Muscle of back (tissue), 3 donors: ENCODE measurements at regions not wholly inside any gene's neighbourhood (a gene's known extent, or its start where the extent isn't known, plus 50 kb on each side); places are given as distances from the start of the nearest gene placed in this dataset.

ENCODE experiments used
- DNase-seq, 3 donors: peaks; one replicate each; pipeline versions ENCODE4 v3.0.0 to v3.0.0-alpha.2; 2013

DNA sequence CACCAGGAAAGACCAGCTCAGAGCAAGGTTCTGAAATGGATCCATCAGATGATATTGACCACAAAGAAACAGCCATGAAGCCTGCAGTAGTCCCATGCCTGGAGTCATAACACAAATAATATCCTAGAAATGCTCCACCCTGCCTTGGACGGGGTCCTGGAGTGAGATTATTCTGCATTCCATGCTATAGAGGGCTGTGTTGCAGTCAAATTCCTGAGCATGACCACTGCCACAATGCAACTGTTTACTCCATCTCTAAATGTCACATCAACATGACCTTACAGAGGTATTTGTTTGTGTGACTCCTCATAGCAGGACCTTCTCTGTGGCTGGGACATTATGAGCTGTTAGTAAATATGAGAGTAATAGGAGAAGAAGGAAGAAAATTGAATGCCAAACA, 257.5 kb upstream of the TCF21 start:
- DNase-seq: peak in 1 of 3 donors; percentile 28

DNA sequence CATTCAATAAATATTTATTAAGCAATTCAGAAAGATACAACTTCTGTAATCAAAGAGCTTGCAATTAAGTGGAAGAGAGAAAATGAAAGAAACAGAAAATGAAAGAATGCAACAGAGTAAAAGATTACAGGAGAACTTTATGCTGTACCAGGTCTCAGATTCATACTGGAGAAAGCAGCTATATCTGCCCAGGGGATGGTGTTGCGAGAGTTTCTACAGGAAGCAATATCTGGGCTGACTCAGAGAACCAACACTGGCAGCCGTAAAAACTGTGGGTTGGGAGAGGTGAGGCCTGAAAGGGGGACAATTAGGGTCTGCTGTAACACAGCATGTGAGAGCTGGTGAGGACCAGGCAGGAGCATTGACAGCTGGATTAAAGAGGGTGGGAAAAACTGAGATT, 256.7 kb upstream of the TCF21 start:
- no peak for DNase-seq

DNA sequence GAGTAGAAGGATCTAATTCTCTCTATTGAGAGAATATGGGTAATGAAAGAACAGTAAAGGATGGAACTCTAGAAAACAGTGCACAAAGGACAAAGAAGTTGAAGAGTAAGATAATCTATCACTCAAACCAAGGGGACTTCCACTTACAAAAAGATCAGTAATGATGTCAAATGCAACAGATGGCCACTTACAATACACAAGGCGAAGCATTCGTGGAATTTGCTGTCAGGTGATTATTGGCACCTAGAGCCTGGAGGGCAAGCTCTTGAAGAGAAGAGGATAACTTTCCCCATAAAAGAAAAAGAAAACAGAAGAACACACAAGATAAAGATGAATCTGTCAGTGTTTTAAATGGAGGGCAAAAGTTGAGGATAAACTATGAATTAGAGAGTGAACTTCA, 256.0 kb upstream of the TCF21 start:
- DNase-seq: no peak

DNA sequence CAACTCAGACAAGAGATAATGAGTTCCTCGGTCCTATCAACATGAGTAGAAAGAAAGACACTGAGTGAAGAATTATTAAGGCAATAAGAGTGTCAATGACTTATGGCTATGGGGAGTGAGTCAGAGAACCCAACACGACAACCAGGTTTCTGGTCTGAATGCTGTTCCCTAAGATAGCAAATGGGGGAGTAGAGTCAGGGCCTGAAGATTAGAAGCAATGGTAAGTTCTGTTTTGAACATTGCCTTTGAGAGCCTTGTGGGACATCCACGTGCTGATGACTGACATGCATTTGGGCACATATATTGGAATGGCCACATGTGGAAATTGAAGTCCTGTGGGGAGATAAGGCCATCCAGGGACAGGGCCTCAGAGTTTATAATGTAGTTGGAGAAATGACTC, 254.4 kb upstream of the TCF21 start:
- DNase-seq: no peak

DNA sequence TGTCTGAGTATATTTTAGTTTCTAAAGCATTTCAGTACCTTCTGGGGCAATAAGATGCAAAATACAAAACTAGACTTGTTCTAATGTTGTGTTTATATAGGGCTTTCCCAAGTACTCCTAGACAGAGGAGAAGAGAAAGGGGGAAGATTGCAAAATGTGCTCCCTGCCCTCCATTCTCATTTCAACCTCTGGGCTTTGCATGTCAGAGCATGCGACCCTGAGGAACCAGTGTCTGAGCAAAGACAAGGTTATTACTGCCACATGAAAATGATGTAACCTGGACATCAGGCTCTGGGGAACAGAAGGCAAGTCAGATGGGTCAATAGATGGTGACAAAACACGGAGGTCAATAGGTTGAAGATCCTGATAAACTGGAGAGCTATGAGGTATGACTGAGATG, 253.5 kb upstream of the TCF21 start:
- no peak for DNase-seq

DNA sequence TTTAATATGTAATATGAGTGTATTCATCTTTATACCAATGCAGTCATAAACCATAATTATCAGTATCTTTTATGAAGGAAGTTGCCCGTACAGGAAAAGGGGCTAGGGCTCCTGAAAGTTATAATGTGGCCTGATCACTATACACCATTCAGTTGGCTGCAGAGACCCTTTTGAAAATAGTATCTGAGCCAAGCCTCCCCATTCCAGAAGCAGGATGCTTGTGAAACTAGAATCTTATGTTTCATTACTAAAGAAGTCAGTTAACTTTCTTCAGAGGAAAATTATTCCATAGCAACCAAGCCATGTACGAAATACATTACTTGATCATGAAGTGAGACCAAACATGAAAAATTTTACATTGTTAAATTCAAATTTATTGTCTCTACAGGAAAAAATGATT, 251.5 kb upstream of the TCF21 start:
- DNase-seq: peak in 1 of 3 donors; percentile 30

DNA sequence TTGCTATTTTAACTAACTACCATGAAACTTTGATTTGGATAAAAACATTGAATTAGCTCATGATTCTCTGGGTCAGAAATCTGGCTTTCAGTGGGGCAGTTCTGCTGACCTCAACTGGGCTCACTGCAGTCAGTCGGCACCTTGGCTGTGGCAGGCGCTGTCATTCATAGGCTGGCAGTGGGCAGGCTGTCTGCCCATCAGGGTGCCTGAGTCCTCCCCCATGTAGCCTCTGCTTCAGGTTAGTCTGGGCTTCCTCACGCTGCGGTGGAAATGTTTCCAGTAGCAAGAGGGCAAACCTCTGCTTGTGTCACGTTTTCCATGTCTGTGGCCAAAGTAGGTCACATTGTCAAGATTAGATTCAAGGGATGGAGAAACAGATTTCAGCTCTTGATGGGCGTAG, 251.0 kb upstream of the TCF21 start:
- peak in 1 of 3 donors; percentile 16 for DNase-seq

DNA sequence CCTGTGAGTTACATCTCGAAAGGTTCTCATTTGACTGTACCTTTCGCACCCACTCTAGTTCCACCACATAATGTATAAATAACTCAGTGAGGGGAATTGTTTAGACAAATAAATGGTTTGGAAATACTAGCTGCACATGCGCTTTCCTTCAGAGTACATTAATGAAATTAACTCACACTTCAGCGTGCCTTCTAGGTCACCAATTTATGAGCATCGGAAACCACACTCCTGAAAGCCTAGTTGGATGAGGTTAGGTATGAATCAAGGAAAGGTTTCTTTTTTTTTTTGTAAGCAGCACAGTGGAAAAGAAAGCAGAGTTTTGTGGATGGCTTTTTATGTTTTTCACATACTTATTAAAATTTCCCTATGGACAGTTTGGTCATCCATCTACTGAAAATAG, 247.8 kb upstream of the TCF21 start:
- no peak for DNase-seq

DNA sequence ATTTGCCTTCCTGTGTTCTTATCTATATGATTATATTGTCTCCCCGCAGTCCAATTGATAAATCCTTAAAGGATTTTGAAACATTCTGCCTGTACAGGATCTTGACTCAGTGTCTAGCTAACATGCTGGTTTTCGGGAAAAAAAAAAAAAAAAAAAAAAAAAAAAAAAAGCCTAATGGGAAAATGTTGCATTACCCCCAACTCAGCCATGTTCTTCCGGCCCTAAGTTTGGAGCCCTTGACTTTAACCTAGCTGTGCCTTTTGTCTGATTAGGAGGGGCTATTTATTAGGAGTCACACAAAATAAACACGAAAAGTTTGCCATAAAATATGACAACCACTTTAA, 244.4 kb upstream of the TCF21 start:
- DNase-seq: no peak

DNA sequence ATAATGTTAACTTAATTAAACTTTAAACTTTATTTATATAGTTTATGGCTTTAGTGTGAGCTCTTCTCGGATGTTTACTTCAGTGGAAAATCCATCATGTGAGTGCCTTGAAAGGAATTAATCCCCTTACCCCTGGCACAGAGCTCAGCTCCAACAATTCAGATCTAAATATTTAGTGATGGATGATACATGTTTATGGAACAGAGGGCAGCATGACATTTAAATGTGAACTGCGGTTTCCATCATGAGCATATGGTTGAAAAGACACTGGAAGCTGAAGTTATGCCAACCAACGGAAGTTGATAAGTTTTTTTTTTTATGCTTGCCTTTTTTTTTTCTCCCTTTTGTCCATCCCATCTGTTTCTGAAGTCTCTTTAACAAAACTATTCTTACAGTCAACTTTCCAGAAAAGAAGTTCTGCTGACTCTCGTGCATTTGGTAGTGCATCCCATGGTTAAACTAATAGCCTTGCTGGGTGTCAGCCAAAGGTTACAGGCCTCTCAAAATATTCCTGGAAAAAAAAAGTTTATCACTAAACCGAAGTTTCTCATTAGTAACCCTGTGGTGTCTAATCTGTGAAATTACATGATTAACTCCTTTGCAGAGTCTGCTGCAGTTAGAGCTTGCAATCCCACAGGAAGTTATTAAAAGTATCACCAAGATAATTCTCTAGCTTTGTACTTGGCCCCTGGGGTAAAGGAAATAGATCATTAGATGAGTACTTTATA, 243.9 kb upstream of the TCF21 start:
- peak; percentile 70 to 84 (median 72) for DNase-seq

DNA sequence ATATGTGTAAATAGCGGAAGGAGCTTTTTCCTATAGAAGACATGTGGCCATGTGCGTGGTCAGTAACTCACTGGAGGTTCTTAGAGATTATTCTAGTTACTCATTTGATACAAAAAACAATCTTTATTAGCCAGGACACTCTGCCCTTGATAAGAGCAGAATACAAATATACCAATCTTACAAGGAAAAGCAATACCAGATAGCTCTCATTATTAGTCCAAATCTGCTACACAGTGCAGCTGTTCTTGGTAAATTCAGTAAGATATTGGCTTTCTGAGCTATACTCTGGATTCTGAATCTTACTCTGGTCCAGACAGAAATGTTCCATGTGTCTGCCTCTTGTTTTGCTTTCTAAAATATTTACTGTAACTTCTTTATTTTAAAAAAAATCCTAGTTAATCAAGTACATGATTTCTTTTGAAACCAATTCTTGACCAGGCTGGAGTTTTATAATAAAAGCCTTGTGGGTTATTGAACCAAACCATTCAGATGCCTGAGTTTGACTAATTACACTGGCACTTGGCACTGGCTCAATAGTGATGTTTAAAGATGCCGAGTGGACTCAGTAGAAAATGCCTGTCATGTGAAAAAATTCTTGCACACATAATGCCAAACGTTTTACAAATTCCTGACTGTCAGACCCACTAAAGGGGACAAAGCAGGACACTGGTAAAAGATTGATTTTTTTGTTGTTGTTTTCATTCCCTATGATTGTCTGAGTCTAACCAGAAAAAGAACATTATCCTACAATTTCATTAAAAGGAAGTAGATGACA, 242.8 kb upstream of the TCF21 start:
- DNase-seq: peak in 2 of 3 donors; percentile 56 to 59

DNA sequence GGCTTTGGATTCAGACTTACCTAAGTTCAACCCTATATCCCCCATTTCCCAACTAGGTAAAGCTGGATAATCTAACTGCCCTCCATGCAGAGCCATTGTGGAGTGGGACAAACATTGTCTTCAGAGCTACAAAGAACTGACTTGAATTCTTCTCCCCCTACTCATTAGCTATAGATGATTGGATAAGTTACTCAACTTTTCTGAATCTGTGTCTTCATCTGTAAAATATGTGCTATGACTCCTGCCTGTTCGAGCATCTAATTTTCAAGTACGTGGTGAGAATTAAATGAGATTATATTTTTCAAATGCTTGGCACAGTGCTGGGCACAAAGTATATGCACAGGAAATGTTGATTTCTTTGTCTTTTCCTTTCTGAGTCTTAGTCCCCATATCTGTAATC, 240.3 kb upstream of the TCF21 start:
- DNase-seq: no peak

DNA sequence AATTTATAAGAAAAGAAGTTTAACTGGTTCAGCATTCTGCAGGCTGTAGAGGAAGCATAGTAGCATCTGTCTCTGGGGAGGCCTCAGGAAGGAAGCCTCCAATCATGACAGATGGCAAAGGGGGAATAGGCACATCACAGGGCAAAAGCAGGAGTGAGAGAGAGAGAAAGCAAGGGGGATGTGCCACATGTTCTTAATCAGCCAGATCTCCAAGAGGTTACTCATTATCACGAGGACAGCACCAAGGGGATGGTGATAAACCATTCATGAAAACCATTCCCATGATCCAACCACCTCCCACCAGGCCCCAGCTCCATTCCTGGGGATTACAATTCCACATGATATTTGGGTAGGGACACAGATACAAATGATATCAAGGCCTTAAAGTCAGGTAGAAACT, 217.5 kb upstream of the TCF21 start:
- DNase-seq: no peak

DNA sequence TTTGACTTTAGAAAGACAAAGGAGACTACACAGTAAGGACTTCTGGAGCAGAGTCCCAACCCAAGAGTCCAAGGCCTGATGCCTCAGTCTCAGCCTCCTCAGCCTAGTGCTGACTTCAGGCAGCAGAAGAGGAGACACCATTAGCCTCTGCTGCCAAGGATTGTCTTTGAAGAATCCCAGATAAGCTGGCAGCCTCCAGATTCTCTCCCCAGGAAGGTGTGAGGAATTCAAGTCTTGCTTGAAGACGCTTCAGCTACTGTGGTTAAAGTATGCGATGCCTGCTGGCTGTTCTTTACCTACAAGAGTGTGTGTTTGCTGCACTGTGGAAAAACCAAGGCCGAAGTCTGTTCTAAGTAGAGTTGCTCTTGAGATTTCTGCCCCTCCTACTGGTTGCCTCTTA, 215.9 kb upstream of the TCF21 start:
- DNase-seq: no peak

DNA sequence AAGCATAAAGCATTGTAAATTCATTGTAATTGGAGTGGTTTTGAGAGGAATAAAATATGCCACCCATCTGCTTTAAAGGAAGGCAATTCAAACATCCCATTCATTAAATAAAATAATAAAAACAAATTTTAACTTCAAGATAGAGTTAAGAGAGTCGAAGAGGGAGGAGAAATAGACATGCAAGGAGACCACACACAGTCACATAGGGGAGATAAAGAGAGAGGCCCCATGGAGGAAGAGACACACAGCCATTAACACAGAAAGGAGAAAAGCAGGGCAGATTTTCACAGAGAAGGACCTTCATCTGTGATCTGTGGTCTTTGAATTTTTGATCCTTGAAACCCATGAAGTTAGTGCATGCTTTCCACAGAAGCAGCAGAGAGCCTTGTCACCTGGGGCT, 214.3 kb upstream of the TCF21 start:
- DNase-seq: no peak

DNA sequence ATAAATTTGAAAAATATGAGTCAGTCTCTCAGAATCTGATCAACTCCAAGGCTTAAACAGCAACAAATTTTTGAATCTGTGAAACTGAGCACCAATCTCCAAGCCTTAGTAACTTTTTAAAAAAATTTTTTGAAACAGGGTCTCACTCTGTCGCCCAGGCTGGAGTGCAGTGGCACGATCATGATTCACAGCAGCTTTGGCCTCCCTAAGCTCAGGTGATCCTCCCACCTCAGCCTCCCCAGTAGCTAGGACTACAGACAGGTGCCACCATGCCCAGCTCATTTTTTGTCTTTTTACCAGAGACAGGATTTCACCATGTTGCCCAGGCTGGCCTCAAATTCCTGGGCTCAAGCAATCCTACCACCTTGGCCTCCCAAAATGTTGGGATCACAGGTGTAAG, 207.9 kb upstream of the TCF21 start:
- no peak for DNase-seq

DNA sequence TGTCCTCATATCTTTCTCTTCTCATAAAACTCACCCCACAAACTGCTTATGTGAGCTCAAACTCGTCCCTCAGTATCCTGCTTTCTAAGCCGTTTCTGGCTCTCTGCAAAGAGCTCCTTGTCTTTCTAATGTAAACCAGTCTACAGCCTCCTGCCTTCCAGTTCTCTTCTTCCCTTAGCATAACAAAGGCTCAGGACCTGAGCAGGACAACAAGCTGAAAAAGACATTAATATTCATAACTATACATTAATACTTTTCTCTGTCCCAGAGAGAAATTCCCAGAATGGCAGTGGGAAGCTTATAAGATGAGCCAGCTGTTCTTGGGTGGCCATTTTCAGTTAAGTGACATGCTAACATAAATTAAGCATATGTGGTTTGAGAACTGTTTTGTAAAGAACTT, 207.0 kb upstream of the TCF21 start:
- DNase-seq: no peak

DNA sequence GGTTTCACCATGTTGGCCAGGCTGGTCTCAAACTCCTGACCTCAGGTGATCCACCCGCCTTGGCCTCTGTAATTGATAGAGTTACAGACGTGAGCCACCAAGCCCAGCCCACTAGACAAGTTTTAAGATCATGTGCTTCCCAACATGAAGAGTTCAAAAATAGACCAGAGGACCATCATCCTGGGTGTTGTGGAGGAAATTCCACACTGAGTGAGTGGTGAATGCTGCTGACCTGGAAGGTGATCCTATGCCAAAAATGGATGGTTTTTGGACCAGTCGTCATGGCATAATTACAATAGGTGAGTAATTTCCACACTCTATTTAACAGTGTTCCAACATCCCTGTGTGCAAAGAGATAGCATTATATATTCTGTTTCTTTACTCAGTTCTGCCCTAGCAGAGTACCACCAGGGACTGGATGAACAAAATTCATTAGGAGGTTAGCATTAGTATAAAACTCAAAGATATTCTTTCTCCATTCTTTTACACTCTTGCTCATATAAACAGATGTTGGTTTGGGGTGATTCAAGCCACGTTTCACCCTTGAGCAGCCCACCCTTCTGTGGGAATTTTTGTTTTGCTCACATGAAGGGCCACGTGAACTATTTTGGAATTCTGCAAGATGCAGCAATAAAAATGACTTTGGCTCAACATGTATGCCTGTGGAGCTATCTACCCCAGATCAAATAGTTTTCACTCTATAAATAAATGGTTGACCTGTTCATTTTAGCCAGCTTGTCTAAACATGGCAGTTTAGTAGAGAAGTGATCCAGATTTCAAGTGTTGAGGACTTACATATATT, 206.2 kb upstream of the TCF21 start:
- peak in 1 of 3 donors; percentile 52 for DNase-seq

DNA sequence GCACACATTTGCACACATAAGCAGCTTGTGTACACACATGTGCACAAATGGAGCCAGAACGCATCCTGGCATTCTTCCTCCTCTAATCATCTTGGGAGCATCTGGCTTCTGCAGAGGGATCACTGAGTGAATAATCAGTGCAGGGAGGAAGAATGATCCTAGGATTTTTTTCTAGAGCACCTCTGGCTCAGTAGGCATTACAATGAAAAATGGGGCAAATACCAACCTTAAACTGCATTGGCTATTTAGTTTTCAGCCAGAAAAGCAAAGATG, 205.7 kb upstream of the TCF21 start:
- no peak for DNase-seq

DNA sequence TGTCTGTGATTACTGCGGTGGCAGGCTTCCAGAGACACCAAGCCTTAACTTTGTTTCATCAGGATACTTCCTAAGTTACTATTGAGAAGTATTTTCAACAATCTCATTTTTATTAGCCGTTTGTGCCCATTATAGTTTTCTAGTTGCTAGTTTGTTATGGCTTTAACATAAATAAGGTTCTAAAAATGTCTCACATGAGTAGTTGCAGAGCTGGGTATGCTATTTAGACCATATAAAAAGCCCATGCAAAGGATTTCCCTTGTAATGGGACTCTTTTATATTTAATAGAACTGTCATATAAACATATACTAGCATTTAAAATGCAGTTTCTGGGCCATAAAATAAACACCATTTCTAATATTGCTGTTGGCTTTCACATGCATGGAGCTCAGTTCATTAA, 205.3 kb upstream of the TCF21 start:
- DNase-seq: no peak

DNA sequence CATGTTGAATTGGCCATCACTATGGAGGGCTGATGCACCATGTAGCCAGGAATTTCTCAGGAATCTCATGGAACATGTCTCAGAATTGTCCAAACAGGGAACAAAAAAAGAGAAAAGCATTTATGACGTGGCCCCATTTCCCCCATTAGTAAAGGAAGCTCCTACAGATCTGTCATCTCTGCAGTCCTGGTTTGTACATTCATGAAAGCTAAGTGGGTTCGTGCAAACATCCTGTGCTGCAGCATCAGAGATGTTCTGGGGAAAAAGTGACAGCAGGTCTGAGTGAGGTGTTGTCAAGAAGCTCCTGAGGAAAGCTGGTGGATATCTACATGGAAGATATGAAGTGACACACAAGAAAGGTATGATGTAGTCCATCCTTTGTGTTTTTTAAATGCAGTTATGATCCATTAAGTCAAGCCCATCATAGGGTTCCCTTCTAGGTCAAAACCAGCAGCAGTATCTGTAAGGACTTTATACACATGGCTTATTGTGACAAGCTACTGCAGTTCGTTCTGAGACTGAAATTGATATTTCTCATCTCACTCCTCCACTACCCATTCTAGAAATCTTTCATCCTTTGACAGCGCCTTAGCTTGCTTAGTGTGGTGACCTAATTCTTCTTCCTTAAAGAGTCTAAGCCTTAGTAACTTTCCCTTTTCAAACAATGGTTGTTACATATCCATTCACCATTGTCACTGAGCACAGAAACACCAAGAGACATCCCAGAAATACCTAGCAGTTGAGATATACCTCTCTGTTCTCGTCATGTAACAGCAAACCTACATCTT, 200.0 kb upstream of the TCF21 start:
- DNase-seq: no peak

DNA sequence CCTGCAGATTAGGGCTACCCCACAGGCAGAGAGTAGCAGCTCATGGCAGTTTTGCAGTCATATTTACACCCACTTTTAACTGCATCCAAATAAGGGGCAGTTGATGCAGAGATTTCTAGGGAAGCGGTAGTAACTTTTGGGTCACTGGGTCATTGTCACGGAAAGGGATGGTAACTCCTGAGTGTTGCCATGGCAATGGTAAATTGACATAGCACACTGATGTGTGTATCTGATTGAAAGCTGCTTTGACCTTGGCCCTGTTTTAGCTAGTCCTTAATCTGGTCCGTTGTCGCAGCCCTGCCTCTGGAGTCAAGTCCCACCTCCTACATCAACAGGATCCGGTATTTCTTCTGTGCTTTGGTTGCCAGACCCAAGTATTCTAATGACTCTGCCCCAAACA, 199.1 kb upstream of the TCF21 start:
- no peak for DNase-seq
